Glutamatergic neuron (in vitro differentiated cells): ENCODE measurements at regions not wholly inside any gene's neighbourhood (a gene's known extent, or its start where the extent isn't known, plus 50 kb on each side); places are given as distances from the start of the nearest gene placed in this dataset.

Source experiments
- DNase-seq: peaks from one replicate; pipeline ENCODE4 v3.0.0; 2022
- H3K27ac Mint-ChIP-seq: one replicate; pipeline ENCODE4 v1.8.0; 2020; ENCODE audit warnings: mild to moderate bottlenecking, mixed read lengths, inconsistent platforms; ENCODE audit not compliant: unreplicated experiment
- H3K27me3 Mint-ChIP-seq: one replicate; pipeline ENCODE4 v1.8.0; 2020; ENCODE audit warnings: mild to moderate bottlenecking, moderate library complexity, mixed read lengths, inconsistent platforms; ENCODE audit not compliant: unreplicated experiment
- H3K36me3 Mint-ChIP-seq: one replicate; pipeline ENCODE4 v1.8.0; 2020; ENCODE audit warnings: mild to moderate bottlenecking, mixed read lengths, inconsistent platforms; ENCODE audit not compliant: unreplicated experiment
- H3K4me1 Mint-ChIP-seq: one replicate; pipeline ENCODE4 v1.8.0; 2020; ENCODE audit warnings: mild to moderate bottlenecking, low read depth, mixed read lengths, inconsistent platforms; ENCODE audit not compliant: unreplicated experiment
- H3K4me3 Mint-ChIP-seq: one replicate; pipeline ENCODE4 v1.8.0; 2020; ENCODE audit warnings: mild to moderate bottlenecking, mixed read lengths, inconsistent platforms; ENCODE audit not compliant: unreplicated experiment
- H3K9me3 Mint-ChIP-seq: one replicate; pipeline ENCODE4 v1.8.0; 2020; ENCODE audit warnings: mild to moderate bottlenecking, moderate library complexity, mixed read lengths, inconsistent platforms; ENCODE audit not compliant: unreplicated experiment
- TF ChIP-seq, protein P1 (sequence below): fragments of 200-600 bp; sonication (generic); IDR thresholded peaks from one replicate; pipeline ENCODE4 v1.5.0; 2021; ENCODE audit not compliant: partially characterized antibody, unreplicated experiment

GRCh38 chr18:30920757-30921156 lies 121.8 kb downstream of the DSC3 start:
- no peak overlapping the region for H3K27ac Mint-ChIP-seq
- DNase-seq: no peak
- TF ChIP-seq, protein P1, sequence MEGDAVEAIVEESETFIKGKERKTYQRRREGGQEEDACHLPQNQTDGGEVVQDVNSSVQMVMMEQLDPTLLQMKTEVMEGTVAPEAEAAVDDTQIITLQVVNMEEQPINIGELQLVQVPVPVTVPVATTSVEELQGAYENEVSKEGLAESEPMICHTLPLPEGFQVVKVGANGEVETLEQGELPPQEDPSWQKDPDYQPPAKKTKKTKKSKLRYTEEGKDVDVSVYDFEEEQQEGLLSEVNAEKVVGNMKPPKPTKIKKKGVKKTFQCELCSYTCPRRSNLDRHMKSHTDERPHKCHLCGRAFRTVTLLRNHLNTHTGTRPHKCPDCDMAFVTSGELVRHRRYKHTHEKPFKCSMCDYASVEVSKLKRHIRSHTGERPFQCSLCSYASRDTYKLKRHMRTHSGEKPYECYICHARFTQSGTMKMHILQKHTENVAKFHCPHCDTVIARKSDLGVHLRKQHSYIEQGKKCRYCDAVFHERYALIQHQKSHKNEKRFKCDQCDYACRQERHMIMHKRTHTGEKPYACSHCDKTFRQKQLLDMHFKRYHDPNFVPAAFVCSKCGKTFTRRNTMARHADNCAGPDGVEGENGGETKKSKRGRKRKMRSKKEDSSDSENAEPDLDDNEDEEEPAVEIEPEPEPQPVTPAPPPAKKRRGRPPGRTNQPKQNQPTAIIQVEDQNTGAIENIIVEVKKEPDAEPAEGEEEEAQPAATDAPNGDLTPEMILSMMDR: no peak
- no peaks in the 10 kb centered on the region for H3K27me3 Mint-ChIP-seq
- H3K4me1 Mint-ChIP-seq: peaks cover under 1% of the 10 kb centered on the region
- no peaks in the 10 kb centered on the region for H3K9me3 Mint-ChIP-seq
- no peaks in the 10 kb centered on the region for H3K36me3 Mint-ChIP-seq
- no peak overlapping the region for H3K4me3 Mint-ChIP-seq

DNA sequence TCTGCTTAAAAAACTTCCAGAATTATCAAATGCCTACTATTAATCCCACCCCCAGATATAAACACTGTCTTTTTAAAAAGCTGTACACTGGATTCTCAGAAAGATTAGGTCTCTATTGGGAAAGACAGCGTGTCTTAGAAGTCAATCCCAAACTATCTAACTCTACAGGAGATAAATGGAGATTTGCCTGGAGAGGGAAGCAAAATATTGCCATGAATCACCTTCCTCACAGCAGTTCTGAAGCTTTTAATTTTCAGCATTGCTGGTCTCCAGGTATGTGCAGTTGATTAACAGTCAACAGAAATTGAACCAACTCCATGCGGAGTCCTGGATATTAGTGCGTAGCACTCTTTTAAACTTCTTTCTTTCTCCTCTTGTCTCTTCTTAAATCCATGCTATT lies 122.2 kb downstream of the DSC3 start:
- no peaks in the 10 kb centered on the region for H3K27me3 Mint-ChIP-seq
- TF ChIP-seq, protein P1: no peak
- H3K4me3 Mint-ChIP-seq: no peak overlapping the region
- H3K36me3 Mint-ChIP-seq: no peaks in the 10 kb centered on the region
- H3K9me3 Mint-ChIP-seq: no peaks in the 10 kb centered on the region
- no peak overlapping the region for H3K27ac Mint-ChIP-seq
- H3K4me1 Mint-ChIP-seq: no peaks in the 10 kb centered on the region
- no peak for DNase-seq

- TF ChIP-seq, protein P1: no peak
- Mint-ChIP-seq H3K9me3 (no peaks in the 10 kb centered on the region), H3K4me3 (no peak overlapping the region), H3K27me3 (no peaks in the 10 kb centered on the region), H3K4me1 (no peaks in the 10 kb centered on the region), H3K36me3 (no peaks in the 10 kb centered on the region), H3K27ac (no peak overlapping the region)
- DNase-seq: no peak
These were observed 124.9 kb downstream of the DSC3 start for GRCh38 chr18:30917651-30918050.

GRCh38 chr18:30915336-30915988 lies 127.1 kb downstream of the DSC3 start:
- Mint-ChIP-seq H3K9me3 (no peaks in the 10 kb centered on the region), H3K36me3 (no peaks in the 10 kb centered on the region), H3K27ac (no peak overlapping the region), H3K4me3 (no peak overlapping the region), H3K27me3 (no peaks in the 10 kb centered on the region), H3K4me1 (no peaks in the 10 kb centered on the region)
- TF ChIP-seq, protein P1: no peak
- no peak for DNase-seq

DNA sequence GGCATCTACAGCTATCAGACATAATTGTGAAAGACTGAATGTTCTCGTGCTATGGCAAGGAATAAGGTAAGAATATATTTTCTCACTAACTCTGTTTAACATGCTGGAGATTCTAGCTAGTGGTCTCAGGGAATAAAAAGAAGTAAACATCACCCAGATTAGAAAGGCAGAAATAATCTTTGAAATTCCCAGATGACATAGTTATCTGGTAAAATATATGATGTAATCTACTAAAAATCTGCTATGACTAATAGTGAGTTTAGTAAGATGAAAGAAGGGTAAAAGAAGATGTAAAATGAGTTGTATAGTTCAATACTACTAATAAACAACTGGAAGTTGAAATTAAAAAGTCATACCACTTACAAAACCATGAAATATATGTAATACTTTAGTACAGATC lies 134.2 kb downstream of the DSC3 start:
- no peak for DNase-seq
- H3K4me3 Mint-ChIP-seq: no peak overlapping the region

More for the DNA sequence above, 134.2 kb downstream of the DSC3 start:
- no peaks in the 10 kb centered on the region for H3K27me3 Mint-ChIP-seq
- TF ChIP-seq, protein P1: no peak
- H3K27ac Mint-ChIP-seq: no peak overlapping the region
- no peaks in the 10 kb centered on the region for H3K9me3 Mint-ChIP-seq
- no peaks in the 10 kb centered on the region for H3K36me3 Mint-ChIP-seq
- H3K4me1 Mint-ChIP-seq: no peaks in the 10 kb centered on the region
